GM19324 (cell line): ENCODE measurements at regions not wholly inside any gene's neighbourhood (a gene's known extent, or its start where the extent isn't known, plus 50 kb on each side); places are given as distances from the start of the nearest gene placed in this dataset.

Experiments
- ATAC-seq: cut with Tn5 transposase; IDR thresholded peaks from one replicate; pipeline ENCODE4 v1.9.1; 2021; ENCODE audit warnings: mild to moderate bottlenecking, moderate library complexity; ENCODE audit not compliant: unreplicated experiment, low FRiP score

DNA sequence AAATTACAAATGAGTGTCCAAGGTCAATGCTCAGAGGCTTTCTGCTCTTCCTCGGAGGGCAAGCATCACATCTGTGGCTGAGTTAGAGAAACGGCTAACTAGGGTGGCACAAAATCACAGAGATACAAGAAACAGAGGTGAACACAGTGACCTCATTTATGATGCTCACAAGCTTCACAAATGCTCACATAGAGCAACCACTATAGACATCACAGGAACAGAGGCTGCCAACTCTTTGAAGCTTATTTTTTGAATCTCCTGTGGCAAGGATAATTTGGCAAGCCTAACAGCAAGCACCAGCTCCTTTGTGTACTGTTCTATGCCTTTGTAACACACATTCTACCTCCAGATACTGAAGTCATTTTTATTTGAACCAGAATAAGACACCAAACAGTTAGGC is 416.5 kb upstream of the DDI1 start:
- no peak for ATAC-seq

- no peak for ATAC-seq
Observed at GRCh38 chr11:103622296-103622695, 414.1 kb upstream of the DDI1 start.

GRCh38 chr11:103623933-103624332 is 412.5 kb upstream of the DDI1 start:
- no peak for ATAC-seq

DNA sequence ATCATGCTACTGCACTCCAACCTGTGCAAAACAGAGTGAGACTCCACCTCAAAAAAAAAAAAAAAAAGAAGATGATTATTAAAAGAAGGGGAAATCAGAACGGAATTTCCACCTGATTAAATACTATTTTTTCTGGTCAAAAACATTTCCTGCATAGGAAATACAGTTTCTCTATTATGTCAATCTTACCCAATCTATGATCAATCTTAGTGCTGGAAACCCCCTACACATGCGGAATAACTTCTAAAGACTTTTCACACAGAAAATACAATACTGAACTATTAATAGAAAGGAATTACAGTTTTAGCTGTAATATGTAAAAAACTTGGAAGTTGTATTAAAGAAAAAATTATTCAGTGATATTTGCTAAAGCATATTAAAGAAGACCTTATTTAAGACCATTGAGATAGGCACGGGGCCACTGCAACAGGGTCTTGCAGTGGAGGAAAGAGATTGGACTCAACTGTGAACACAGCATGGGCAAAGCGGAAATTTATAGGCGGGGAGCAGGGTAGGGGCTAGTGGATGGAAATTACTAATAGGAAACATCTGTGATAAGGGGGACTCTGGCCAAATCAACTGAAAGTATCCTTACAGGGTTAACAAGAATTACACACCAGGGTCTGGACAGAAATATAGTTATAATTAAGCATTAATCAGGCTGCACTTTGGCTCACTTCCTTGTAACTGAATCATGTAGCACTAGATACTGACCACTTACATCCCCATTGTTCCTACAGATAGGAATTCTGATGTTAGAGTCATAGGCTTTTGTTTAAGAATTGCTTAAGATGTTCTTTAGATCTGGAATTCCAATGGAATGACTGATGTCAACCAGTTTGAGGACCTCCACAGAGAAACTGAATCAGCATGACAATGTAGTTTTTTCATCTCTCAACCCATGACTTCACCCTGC is 411.5 kb upstream of the DDI1 start:
- ATAC-seq, result no peak

DNA sequence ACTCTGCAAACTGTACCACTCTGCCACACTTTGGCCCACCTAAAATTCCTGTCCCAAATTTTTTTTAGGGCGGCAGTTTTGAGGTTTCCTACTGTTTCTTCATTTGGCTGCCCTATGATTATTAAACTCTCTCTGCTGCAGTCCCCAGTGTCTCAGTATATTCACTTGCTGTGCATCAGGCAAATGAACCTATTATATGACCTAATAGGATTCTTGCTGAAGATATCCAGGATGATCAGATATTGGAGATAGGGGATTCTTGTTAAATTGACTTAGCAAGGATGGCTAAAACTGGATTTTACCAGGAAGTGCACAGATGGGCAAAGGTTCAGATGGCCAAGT is 410.8 kb upstream of the DDI1 start:
- no peak for ATAC-seq

DNA sequence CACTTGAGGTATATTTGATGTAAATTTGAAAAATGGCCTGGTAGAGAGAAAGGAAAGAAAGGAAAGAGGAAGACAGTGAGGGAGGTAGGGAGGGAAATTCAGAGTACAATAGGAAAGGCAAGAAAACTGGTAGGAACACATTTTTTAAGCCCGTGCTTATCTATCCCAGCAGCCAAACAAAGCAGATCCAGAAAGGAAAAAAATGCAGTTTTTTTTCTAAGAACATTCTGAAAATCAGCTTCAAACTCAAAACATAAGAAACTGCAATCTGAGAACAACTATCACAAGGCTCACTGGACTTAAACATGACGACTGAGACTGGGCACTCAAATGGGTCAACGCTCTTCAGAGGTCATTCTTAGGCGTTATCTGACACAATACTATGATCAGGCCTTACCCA is 408.3 kb upstream of the DDI1 start:
- ATAC-seq, result no peak

- ATAC-seq, result no peak
Observed at GRCh38 chr11:103631841-103632240, 404.6 kb upstream of the DDI1 start.

GRCh38 chr11:103633068-103633788 is 403.2 kb upstream of the DDI1 start:
- ATAC-seq, result no peak

DNA sequence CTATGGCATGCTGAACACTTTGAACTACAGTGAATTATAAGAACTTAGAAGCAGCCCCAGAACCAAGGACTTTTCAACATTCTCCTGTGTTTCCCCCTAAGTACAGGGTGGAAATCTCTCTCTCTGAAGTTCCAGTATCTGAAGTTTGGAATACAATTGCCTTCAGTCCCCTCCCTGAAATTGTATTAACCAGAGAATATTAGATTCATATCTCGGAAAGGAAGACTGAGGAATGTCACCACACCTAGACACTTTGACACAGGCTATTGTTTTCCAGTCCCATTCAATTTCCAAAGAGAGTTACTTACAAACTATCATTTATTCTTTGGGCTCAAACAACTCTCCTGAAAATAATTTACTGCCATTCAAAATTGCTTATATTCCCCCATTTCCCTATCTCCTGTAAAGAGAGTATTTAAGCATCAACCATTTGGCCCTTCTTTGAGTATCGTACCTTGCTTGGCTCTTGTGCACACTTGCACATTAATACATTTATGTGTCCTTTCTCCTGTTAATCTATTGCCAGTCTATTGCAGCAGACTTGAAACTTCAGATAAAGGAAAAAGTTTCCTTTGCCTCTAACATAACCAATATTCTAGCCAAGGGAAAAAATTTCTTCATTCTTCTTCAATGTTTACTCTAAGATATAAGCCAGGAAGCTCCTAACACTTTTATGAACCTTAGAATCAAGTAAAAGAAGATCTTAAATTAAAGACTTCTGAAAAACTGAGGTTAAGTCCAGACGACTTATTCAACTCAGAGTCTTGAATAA is 402.4 kb upstream of the DDI1 start:
- no peak for ATAC-seq

- no peak for ATAC-seq
Observed at GRCh38 chr11:103636232-103636631, 400.2 kb upstream of the DDI1 start.

DNA sequence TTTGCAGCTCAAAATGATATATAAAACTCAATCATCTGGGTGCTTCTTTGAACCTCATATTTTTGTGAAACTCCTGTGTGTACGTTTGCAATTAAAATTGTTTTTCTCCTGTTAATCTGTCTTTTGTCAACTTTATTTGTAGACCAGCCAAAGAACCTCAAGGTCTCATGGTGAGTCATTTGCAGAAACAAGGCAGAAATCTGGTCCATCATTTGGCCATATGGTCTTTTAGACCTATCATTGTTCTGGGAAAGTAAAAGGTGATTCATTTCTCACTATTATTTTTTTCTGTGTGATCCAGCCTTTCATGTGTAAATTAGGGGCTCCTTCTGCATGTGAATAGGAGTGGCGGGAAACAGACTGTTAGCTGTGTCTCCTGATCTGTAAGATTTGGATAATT is 399.1 kb upstream of the DDI1 start:
- ATAC-seq, result no peak

DNA sequence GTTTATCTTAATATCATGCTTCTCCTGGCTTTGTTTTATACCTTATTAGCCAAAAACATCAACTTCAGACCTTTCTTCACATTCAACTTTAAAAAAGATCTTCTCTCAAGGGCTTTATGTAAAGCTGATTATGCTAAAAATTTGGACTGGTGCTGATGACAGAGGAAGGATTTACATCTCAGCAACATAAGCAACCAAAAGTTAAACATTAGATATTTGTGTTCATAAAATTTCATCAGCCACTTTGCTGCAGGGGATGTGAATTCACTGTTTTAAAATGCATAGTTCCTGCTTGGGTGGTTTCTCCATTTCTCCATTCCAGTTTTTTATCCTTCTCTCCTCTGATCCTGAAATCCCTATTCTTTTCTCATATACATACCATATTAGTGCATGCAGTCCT is 398.6 kb upstream of the DDI1 start:
- ATAC-seq, result no peak

DNA sequence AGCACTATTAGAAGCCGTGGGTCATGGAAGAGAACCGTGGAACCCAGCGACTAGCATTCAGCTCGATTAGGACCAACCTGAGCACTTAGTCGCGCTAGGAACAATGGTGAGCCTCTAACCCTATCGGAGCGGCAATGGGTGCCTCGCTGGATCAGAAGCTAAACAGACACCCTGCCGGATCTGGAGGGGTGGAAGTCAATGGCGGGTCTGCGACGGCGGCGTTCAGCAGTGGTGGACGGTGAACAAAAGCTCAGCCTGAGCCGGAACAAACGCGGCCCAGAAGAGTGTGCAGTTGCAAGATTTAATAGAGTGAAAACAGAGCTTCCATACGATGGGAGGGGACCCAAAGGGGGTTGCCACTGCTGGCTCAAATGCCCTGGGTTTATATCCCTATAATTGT is 391.8 kb upstream of the DDI1 start:
- no peak for ATAC-seq

DNA sequence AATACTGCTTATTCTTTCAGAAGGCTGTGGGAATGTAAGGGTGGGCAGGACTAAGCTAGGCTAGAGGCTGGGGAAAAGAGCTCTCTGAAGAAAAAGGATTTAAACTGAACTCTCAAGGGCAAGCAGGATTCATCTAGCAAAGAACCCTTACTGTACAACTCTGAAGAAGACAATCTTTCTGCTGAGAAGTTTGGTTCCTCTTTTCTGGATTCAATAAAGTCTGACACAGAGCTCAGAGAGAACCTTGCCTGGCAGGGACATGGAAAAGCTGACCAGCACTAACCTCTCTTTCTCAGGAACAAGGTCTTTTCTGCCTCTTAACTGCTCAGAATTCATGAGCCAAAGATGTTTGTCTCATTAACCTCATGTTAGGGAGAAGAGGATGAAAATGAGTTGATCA is 388.4 kb upstream of the DDI1 start:
- no peak for ATAC-seq

GRCh38 chr11:103648670-103649400 is 387.6 kb upstream of the DDI1 start:
- ATAC-seq, result no peak

GRCh38 chr11:103649401-103649895 is 387.0 kb upstream of the DDI1 start:
- no peak for ATAC-seq

- no peak for ATAC-seq
Observed at GRCh38 chr11:103650330-103650729, 386.1 kb upstream of the DDI1 start.

DNA sequence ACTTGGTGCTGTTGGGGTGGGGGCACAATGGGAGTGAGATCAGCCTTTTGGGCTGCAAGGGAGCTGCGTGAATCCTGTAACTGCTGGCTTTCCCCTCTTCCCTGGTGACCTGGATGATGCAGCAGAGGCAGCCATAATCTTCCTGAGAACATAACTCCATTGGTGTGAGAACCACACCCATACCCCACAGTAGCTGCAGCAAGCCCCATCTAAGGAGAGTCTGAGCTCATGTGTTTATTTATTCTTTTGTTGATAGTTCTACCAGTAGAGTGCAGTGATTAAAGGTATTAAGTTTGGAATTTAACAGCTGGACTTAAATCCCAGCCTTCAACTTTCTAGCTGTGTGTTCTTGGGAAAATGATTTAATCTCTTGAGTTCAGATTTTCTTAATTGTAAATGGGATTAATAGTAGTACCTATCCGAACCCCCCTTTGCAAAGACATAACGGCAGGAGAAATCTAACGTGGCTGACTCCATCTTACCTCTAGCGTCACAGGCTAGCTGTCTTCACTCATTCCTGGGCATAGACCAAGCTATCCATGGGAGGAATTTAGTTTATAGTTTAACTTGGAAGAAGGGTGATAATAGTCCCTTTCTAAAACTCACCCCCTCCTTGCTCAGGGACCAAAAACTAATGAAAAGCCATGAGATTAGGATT is 385.0 kb upstream of the DDI1 start:
- ATAC-seq, result no peak

GRCh38 chr11:103652013-103652412 is 384.4 kb upstream of the DDI1 start:
- ATAC-seq, result no peak

DNA sequence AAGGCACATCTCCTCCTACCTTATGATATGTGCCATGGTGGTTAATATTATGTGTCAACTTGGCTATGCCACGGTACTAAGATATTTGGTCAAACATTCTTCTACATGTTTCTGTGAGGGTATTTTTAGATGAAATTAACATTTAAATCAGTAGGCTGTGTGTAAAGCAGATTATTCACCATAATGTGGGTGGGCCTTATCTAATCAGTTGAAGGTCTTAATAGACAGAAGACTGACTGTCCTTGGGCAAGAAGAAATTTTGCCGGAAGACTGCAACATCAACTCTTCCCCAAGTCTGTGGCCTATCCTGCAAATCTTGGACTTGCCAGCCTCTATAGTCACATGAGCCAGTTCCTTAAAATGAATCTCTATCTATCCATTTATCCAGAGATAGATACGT is 380.1 kb upstream of the DDI1 start:
- no peak for ATAC-seq
